ENCODE measurements at regions not wholly inside any gene's neighbourhood (a gene's known extent, or its start where the extent isn't known, plus 50 kb on each side); places are given as distances from the start of the nearest gene placed in this dataset.

GRCh38 chr1:8133657-8134430, 107.7 kb upstream of the ERRFI1 start:
- Histone ChIP-seq H3K27me3 (ENCODE audit: insufficient read depth, low read depth, low read length) (no peaks in the 10 kb centered on the region), H3K9ac (ENCODE audit: low read length) (no peak overlapping the region), H3K9me2 (ENCODE audit: insufficient read depth, low read length) (no peaks in the 10 kb centered on the region), H3K9me3 (ENCODE audit: low read length) (no peaks in the 10 kb centered on the region), H3K36me3 (ENCODE audit: insufficient read depth, low read length) (no peaks in the 10 kb centered on the region), H3K4me3 (ENCODE audit: low read length) (no peak overlapping the region), H2AFZ (ENCODE audit: low read depth, low read length) (no peak overlapping the region), H3K27ac (ENCODE audit: low read length) (no peak overlapping the region), H3K79me2 (replicated peaks; ENCODE audit: insufficient read depth, low read length) (no peaks in the 10 kb centered on the region), H4K20me1 (ENCODE audit: insufficient read depth) (no peaks in the 10 kb centered on the region), H3K4me2 (ENCODE audit: low read length) (no peak overlapping the region), H3F3A (ENCODE audit: insufficient read depth, low read length, poor library complexity, severe bottlenecking) (no peaks in the 10 kb centered on the region)
- no peak for TF ChIP-seq EZH2 (IDR thresholded peaks at IDR 0.05; ENCODE audit: borderline replicate concordance, insufficient read depth, low read length, poor library complexity, severe bottlenecking)

GRCh38 chr1:8133190-8133589, 107.1 kb upstream of the ERRFI1 start:
- Histone ChIP-seq H2AFZ (ENCODE audit: low read depth, low read length) (no peak overlapping the region), H3K79me2 (replicated peaks; ENCODE audit: insufficient read depth, low read length) (no peaks in the 10 kb centered on the region), H3K36me3 (ENCODE audit: insufficient read depth, low read length) (no peaks in the 10 kb centered on the region), H3K9me3 (ENCODE audit: low read length) (no peaks in the 10 kb centered on the region), H4K20me1 (ENCODE audit: insufficient read depth) (no peaks in the 10 kb centered on the region), H3F3A (ENCODE audit: insufficient read depth, low read length, poor library complexity, severe bottlenecking) (no peaks in the 10 kb centered on the region), H3K9ac (ENCODE audit: low read length) (no peak overlapping the region), H3K27me3 (ENCODE audit: insufficient read depth, low read depth, low read length) (no peaks in the 10 kb centered on the region), H3K4me3 (ENCODE audit: low read length) (no peak overlapping the region), H3K4me2 (ENCODE audit: low read length) (no peak overlapping the region), H3K9me2 (ENCODE audit: insufficient read depth, low read length) (no peaks in the 10 kb centered on the region), H3K27ac (ENCODE audit: low read length) (no peak overlapping the region)
- no peak for TF ChIP-seq CTCF (IDR thresholded peaks at IDR 0.05; ENCODE audit: poor library complexity, severe bottlenecking)
- TF ChIP-seq TAF1 (IDR thresholded peaks at IDR 0.05; ENCODE audit: low read depth), result no peak
- TF ChIP-seq SMC3 (conservative IDR thresholded peaks at IDR 0.05; ENCODE audit: poor library complexity), result no peak
- TF ChIP-seq REST (IDR thresholded peaks at IDR 0.05; ENCODE audit: borderline replicate concordance), result no peak
- no peak for TF ChIP-seq EP300 (conservative IDR thresholded peaks at IDR 0.05; ENCODE audit: poor library complexity, severe bottlenecking)
- TF ChIP-seq EZH2 (IDR thresholded peaks at IDR 0.05; ENCODE audit: borderline replicate concordance, insufficient read depth, low read length, poor library complexity, severe bottlenecking), result no peak
- no peak for TF ChIP-seq POLR2AphosphoS5 (IDR thresholded peaks at IDR 0.05)
- no peak for TF ChIP-seq RAD21 (conservative IDR thresholded peaks at IDR 0.05)
- no peak for TF ChIP-seq MXI1 (conservative IDR thresholded peaks at IDR 0.05; ENCODE audit: poor library complexity, severe bottlenecking)
